ENCODE measurements at regions not wholly inside any gene's neighbourhood (a gene's known extent, or its start where the extent isn't known, plus 50 kb on each side); places are given as distances from the start of the nearest gene placed in this dataset.
"Not testable (repeated sequence)": the region's sequence is repeated elsewhere in the genome, so short reads cannot be mapped to it uniquely, and the experiment has no call there.

DNA sequence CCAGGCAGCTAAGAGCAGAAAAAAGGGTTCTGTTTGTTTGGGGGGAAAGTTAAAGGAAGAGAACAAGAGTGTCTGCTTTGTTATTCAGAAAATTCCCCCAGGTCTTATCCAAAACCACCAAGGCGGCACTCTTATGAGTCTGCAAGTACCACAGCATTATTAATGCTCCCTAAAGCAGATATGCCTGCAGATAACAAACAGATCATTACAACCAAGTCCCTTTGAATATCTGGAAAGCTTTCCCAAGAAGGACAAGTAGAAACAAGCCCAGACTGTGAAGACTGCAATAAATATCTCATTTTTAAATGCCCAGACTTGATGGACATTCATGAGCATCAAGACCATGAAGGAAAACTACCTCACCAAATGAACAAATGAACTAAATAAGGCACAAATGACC is 278.6 kb upstream of the TMEFF2 start:
- no peak for DNase-seq

GRCh38 chr2:192471982-192472381 is 277.2 kb upstream of the TMEFF2 start:
- DNase-seq = no peak

DNA sequence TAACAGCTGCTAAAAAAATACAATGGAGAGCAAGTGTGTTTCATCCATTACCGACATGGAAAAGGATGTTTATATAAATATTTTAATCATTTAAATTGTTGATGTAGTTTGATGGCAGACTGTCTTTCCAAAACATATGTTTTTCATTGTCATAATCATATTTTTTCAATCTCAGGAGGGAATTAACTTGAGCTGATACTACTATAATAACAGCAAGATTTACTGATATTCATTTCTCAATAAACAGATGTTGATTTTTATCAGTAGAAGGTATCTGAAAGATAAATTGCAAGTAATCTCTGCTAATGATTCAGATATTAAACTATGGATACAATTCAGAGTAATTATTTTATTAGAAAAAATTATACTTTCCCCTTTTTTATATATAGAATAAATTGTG is 274.9 kb upstream of the TMEFF2 start:
- DNase-seq = no peak

DNA sequence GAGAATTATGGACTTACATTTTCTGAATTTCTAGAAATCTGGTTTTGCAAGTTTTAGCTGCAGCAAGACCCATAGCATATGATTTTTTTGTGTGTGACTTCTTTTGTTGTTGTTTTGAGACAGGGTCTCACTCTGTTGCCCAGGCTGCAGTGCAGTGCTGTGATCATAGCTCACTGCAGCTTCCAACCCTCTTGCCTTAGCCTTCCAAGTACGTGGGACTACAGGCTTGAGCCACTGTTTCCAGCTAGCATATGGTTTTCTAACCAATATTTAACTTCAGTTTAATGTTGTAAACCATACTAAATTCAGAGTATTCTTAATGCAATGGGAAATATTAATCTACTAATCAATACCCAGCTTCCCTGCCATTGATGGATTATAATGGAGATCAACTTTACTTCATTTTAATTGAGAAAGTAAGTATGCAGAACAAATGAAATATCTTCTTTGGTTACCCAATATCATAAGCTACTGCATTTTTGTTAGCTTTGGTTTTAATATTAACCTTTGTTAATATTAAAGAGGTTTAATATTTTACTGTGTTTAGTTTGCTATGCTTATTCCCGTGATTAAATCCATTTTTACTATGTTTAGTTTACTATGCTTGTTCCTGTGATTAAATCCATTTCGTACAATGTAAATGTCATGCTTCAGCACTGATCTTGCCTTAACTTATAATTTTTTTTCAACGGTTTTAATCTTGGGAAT is 273.4 kb upstream of the TMEFF2 start:
- DNase-seq = no peak

- DNase-seq = no peak
These were observed 270.4 kb upstream of the TMEFF2 start for GRCh38 chr2:192465141-192465540.

DNA sequence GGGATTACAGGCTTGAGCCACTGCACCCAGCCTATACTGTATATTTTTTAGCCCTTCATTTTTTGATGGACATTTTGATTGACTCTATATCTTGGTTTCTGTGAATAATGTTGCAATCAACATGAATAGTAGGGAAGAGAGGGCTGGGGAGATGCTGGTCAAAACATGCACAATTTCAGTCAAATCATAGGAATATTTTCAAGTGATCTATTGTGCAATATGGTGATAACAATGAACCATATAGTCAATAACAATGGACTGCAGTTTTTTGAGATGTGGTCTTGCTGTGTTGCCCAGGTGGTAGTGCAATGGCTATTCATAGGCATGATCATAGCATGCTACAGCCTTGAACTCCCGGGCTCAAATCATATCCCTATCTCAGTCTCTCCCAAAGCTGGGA is 264.7 kb upstream of the TMEFF2 start:
- DNase-seq = no peak

GRCh38 chr2:192448881-192449280 is 254.1 kb upstream of the TMEFF2 start:
- no peak for DNase-seq

GRCh38 chr2:192444286-192444838 is 249.6 kb upstream of the TMEFF2 start:
- DNase-seq = no peak

- DNase-seq = no peak
These were observed 249.1 kb upstream of the TMEFF2 start for GRCh38 chr2:192443831-192444230.

- no peak for DNase-seq
These were observed 243.5 kb upstream of the TMEFF2 start for GRCh38 chr2:192438239-192438638.

DNA sequence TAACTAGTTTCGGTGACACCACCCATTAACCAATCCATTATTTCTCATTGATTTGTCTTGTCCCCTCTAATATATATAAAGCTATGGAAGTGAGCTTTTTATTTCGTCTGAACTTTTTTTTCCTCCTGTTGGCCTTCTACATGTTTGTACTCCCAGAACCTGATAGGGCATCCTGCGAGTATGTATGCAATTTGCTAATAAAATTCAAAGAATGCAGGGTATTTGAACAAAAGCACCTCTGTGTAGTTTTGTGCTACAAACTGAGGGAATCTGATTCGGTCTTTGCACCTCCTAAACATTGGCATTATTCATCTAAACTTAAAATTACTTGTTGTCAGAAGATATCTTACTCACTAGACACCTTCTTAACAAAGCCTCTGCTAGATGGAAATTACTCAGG is 242.9 kb upstream of the TMEFF2 start:
- no peak for DNase-seq

- DNase-seq = no peak
These were observed 229.5 kb upstream of the TMEFF2 start for GRCh38 chr2:192424243-192424642.

- no peak for DNase-seq
These were observed 225.1 kb upstream of the TMEFF2 start for GRCh38 chr2:192419786-192420185.

DNA sequence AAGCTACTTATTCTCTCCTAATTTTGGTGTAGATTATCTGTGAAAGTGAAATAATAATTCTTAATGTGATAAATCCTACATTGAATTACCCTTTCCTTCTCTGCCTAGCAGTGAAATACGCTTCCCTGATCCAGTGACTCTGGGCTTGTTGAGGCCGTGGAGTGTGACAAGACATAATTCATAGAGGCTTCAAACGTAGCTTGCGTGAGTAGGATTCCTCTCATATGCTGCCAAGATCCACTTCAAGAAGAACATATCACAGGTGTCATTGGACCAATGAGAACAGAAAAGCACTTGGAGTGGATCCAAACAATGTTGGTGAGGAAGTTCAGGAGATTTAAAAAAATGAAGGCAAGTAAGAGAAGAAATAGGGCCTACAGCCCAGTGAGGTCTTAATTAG is 221.3 kb upstream of the TMEFF2 start:
- no peak for DNase-seq

GRCh38 chr2:192414794-192415193 is 220.1 kb upstream of the TMEFF2 start:
- no peak for DNase-seq

GRCh38 chr2:192413812-192414681 is 219.3 kb upstream of the TMEFF2 start:
- no peak for DNase-seq

GRCh38 chr2:192412866-192413265 is 218.1 kb upstream of the TMEFF2 start:
- DNase-seq = not testable (repeated sequence)

- DNase-seq = no peak
These were observed 217.7 kb upstream of the TMEFF2 start for GRCh38 chr2:192412394-192412793.

DNA sequence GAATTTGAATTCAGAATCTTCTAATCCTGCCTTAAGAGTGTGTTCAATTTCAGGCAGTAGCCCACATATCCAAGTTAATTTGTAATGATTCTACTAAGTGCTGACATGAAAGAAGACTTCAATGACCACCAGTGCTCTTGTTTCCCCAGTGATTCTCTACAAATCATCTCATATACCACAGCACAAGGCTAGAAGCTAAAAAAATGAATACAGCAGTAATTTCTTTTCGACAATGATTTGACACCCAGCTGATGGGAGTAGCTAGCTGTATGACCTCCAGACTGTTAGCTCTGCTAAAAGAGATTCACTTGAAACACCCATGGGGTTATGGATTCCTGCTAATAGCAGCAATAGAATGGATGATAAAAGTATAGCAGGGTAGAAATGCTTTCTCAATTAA is 217.0 kb upstream of the TMEFF2 start:
- DNase-seq = no peak

DNA sequence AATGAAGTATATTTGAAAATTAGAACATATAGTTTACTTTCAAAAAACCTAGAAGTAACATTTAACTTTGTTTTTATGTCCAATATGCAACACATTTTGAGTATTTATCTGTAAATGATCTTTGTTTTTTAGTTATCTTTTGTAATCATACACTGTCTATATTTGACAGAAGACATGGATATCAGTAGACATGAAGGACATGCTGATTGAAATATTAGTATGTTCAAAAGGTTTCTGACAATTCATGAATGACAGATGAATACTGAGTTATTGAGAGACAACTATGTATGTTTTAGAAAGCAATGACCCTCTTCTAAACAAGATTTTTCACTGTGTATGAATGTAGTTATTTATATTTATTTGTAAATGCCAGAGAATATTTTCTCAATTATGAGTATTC is 215.6 kb upstream of the TMEFF2 start:
- DNase-seq = no peak

DNA sequence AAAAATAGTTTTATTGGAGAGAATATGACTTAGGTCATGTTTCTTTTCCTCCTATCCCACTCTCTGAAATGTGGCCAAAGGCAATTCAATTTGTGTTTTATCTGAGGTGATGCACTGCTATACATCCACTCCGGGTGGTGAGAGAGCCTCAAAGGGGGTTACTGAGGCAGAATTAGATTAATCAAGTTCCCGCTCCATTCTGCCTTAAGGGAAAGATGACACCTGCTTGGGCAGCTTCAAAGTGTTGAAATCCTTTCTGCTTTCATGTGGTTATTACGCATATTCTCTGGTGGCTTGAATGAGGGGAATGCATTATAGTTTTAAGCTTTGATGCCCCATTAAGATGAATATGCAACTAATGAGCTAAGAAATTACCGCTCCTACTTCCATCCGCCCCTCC is 213.0 kb upstream of the TMEFF2 start:
- DNase-seq = no peak

GRCh38 chr2:192398236-192398635 is 203.5 kb upstream of the TMEFF2 start:
- DNase-seq = no peak

DNA sequence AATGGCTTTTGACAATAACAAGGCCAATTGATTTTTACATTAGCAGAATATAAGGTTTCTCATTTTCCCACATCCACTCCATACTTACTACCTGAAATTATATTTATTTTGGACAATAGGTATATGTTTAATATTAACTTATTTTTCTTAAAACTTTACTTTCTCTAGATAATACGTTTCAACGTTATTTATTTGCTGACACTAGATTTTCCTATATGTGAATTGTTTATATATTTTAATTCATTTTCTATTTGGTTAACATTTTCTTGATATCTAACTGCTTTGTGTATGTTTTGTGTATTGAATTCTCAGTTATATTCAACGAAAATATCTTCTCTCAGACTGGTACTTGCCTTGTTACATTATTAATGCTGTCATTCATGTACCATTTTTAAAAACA is 199.9 kb upstream of the TMEFF2 start:
- DNase-seq = no peak

DNA sequence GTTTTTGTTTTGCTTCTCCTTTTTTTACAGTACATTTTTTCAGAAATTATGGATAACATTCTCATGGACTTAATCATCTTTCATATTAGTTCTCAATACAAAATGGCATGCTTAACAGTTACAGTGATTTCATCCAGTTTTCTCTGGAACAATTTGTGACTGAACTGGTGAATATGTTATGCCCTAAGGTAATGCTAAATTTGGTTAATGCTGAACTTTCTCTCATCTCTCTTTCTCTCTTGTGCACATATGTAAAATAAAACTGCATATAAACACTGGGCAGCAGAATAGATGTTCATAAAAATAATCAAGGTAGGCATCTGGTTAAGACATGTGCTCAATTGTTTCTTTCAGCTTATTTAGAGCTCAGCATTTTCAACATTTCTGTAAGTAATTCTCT is 196.3 kb upstream of the TMEFF2 start:
- no peak for DNase-seq

All from CD4-positive, alpha-beta T cell treated with Interleukin-6 for 4 hours (primary cell).